Stimulated activated naive CD8-positive, alpha-beta T cell treated with anti-CD3 and anti-CD28 coated beads, Interleukin-15, amount 100 ng/mL, for 72 hours (primary cell): ENCODE measurements at regions not wholly inside any gene's neighbourhood (a gene's known extent, or its start where the extent isn't known, plus 50 kb on each side); places are given as distances from the start of the nearest gene placed in this dataset.

Experiments
- ATAC-seq: fragments of 150-1000 bp; cut with Tn5 transposase; 2 replicates; pipeline ENCODE4 v1.10.0; 2021; ENCODE audit warnings: mild to moderate bottlenecking, moderate library complexity
- DNase-seq, 2 donors: peaks; one replicate each; pipeline ENCODE4 v3.0.0; 2021 to 2022
- H3K27ac Mint-ChIP-seq, 2 donors: one replicate each; pipeline ENCODE4 v1.8.0; 2022; ENCODE audit warnings: mild to moderate bottlenecking in 2 of 2, mixed read lengths in 2 of 2, moderate library complexity in 2 of 2
- H3K27me3 Mint-ChIP-seq: one replicate; pipeline ENCODE4 v1.8.0; 2022; ENCODE audit warnings: mixed read lengths
- H3K4me1 Mint-ChIP-seq: one replicate; pipeline ENCODE4 v1.8.0; 2022; ENCODE audit warnings: mild to moderate bottlenecking, mixed read lengths
- H3K4me3 Mint-ChIP-seq, 2 donors: one replicate each; pipeline ENCODE4 v1.8.0; 2022; ENCODE audit warnings: mild to moderate bottlenecking in 2 of 2, mixed read lengths in 2 of 2, moderate library complexity in 1 of 2
- H3K9me3 Mint-ChIP-seq, 2 donors: one replicate each; pipeline ENCODE4 v1.8.0; 2022; ENCODE audit warnings: mixed read lengths in 2 of 2

DNA sequence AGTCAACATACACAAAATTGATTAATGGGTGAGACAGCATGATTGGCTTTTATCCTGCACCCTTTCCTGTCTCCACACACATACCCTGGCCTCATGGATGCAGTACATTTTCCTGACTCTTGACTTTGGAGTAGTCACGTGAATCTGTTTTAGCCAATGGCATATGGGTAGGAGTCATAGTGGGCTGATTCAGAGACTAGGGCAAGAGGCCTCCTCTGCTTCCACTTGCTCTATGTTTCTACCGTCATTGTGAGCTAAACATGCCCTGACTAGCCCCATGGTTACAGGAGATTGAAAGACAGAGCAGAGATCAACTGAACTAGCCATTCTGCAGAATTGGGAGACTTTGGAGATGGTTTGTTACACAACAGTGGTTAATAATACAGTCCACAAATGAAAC lies 850.0 kb downstream of the DHX35 start:
- Mint-ChIP-seq H3K4me3 (no peak overlapping the region), H3K9me3 (no peaks in the 10 kb centered on the region), H3K4me1 (no peaks in the 10 kb centered on the region), H3K27ac (no peak overlapping the region), H3K27me3 (no peaks in the 10 kb centered on the region)
- DNase-seq (no peak), ATAC-seq (no peak)

DNA sequence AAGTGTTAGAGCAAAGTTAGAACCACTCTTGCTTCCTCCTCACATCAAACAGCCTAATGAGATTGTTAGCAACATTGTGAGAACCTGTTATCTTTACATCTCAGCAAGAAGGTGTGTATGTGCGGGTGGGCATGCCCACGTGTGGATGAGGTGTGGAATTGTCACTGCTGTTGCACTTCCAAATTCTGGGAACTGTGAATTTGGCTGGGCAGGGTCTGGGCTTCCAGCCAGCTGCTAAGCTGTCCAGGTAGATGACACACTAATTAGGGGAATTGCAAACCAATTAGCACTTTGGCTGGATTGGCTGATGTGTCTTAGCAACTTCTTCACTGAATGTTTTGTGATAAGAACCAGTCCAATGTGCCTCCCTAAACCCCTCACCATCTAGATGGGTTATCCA lies 848.2 kb downstream of the DHX35 start:
- Mint-ChIP-seq H3K4me3 (no peak overlapping the region), H3K27me3 (no peaks in the 10 kb centered on the region), H3K27ac (no peak overlapping the region), H3K9me3 (no peaks in the 10 kb centered on the region), H3K4me1 (no peaks in the 10 kb centered on the region)
- ATAC-seq (no peak), DNase-seq (no peak)

DNA sequence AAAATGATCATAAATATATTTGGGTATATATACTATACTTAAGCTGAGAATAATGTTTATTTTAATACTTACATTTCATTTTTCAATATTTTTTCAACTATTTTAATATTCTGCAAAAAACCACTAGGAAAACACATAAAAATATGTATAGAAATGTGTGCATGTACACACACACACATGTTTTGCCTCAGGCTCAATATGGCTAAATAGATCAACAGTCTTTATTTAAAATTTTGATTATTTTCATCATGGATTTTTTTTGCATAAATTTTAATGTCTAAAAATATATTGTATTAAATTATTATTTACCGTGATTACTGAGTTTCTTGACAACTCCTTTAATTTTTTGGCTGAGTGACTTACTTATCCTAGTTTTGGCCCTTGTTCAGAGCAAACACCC lies 846.5 kb downstream of the DHX35 start:
- Mint-ChIP-seq H3K27ac (no peak overlapping the region), H3K27me3 (no peaks in the 10 kb centered on the region), H3K4me1 (no peaks in the 10 kb centered on the region), H3K9me3 (no peaks in the 10 kb centered on the region), H3K4me3 (no peak overlapping the region)
- ATAC-seq, result no peak
- no peak for DNase-seq

DNA sequence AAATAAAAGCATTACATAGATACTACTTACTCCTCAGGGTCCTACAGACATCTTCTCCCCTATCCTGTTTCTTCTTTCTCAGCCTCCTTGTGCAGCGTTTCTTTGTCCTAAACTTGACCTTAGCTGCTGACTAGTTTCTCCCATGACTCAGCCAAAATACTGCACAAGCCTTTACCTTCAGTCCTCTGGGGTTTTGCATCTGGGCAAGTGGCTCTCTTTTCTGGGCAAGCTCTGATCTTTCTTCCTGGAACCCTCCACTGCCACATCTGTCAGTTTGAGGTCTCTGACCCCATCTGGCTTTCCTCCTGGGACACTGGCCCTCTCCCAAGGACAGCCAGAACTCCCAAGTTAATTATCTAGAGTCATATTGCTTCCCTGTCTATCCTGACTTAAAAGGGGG lies 838.4 kb downstream of the DHX35 start:
- Mint-ChIP-seq H3K4me1 (no peaks in the 10 kb centered on the region), H3K9me3 (no peaks in the 10 kb centered on the region), H3K4me3 (no peak overlapping the region), H3K27ac (no peak overlapping the region), H3K27me3 (no peaks in the 10 kb centered on the region)
- no peak for ATAC-seq
- DNase-seq, result no peak

DNA sequence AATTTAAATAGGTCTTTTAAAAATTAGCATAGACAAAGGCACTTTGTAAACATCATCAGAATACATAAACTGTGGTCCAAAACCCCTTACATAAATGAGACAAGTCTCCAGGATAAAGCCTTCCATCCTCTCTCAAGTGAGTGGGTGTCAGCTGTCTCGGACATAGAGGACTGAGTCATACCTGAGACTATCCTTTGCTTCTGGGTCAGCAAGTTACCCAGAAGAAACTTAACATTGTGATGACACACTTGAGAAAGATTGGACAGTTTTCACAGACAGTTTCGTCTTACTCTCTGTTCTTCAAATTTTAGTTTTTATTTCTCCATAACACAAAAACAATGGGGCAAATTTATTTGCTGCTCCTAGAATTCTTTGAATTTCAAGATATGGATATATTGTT lies 838.0 kb downstream of the DHX35 start:
- DNase-seq (no peak), ATAC-seq (no peak)
- no peaks in the 10 kb centered on the region for H3K4me1 Mint-ChIP-seq
- H3K4me3 Mint-ChIP-seq, result no peak overlapping the region
- no peaks in the 10 kb centered on the region for H3K9me3 Mint-ChIP-seq
- no peak overlapping the region for H3K27ac Mint-ChIP-seq
- H3K27me3 Mint-ChIP-seq, result no peaks in the 10 kb centered on the region

DNA sequence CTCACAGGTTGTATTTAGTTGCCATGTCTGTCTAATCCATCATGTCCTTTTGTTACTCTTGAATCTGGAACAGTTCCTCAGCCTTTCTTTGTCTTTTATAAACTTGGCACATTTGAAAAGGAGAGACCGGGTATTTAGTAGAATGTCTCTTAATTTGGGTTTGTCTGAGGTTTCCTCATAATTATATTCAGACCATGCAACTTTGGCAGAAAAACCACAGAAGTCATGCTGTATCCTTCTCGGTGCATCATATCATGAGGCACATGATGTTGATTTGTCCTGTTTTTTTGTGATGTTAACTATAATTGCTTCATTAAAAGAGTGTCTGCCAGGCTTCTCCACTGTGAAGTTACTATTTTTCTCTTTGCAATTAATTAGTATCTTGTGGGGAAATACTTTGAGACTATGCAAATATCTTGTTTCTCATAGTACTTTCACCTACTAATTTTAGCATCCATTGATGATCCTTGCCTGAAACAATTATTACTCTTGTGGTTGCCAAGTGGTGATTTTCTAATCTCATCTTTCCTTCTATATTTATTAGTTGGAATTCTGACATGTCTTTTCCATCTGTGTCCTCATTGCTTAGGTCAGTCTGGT lies 837.3 kb downstream of the DHX35 start:
- no peak overlapping the region for H3K4me3 Mint-ChIP-seq
- peaks cover 0 to 1% of the 10 kb centered on the region in 2 donors for H3K9me3 Mint-ChIP-seq
- ATAC-seq (no peak), DNase-seq (no peak)
- H3K4me1 Mint-ChIP-seq, result no peaks in the 10 kb centered on the region
- no peak overlapping the region for H3K27ac Mint-ChIP-seq
- H3K27me3 Mint-ChIP-seq, result no peaks in the 10 kb centered on the region

DNA sequence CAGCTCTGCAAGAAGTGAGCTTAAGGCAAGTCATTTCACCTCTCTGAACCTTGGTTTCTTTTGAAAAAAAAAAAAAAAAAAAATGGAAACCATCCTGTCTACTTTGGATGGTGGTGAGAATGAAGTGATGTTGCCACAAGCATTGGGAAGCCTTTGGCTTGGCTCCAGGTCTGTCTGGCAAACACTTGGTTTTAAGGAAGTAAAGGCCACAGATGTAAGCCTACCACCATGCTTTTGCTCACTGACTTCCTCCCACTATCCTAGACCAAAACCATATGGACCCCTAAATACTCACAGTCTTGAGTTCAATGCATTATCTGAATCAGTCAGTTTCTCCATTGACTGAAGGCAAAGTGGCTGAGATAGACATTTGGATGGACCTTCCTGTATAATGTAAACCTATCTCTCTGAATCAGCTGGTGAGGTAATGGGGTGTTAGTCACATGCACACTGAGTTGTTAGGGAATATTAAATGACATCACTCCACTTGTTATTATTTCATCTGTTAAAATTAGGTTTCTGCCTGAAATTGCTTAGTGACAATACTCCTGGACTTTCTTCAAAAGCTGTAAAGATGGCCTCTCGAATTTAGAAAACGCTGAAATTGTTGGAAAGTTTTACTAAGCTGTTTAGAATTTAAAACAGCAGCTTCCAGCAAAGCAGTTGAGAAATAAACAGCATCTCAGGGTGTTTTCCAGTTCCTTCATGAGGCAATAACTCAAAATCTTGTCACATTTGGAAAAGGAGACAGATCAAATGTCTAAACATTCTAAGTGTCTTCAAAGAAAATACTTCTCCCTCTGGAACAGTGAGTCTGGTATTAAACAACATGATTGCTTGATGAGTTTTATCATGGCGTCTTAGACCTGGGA lies 833.5 kb downstream of the DHX35 start:
- ATAC-seq (no peak), DNase-seq (no peak)
- H3K4me1 Mint-ChIP-seq, result no peaks in the 10 kb centered on the region
- no peak overlapping the region for H3K4me3 Mint-ChIP-seq
- H3K9me3 Mint-ChIP-seq, result peaks cover 6 to 8% of the 10 kb centered on the region in 2 donors
- no peaks in the 10 kb centered on the region for H3K27me3 Mint-ChIP-seq
- no peak overlapping the region for H3K27ac Mint-ChIP-seq

DNA sequence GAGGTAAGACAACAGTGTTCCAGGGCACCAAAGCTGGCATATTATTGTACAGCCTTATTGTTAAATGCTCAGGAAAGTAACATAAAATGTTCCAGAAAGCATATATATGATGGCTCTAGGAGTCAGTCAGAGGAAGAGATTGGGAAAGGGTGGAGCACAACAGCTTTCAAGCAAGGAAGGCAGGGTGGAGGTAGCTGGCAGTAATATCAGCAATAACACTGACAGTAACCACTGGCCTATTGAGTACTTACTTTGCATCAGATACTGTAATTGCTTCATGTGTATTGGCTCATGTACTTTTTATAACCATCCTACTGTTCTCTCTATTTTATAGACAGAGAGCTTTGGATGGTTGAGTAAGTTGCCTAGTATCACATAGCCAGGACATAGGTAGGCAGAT lies 830.2 kb downstream of the DHX35 start:
- no peak for DNase-seq

DNA sequence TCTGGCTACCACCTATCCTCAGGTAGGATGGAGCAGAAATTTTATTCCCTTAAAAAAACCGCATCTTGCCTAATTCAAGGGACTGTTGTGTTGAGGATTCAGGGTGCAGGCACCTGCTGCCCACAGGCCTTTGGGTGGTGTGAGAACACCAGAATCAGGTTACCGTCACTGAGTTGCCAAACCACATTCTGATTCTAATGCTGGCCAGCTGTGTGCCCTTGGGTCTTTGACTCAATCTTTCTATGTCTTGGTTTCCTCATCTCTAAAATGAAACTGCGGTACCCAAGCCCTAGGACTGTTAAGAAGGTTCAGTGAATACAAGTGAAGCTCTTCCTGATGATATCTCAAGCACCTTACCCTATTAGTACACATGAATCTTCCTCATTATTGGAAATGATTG lies 827.3 kb downstream of the DHX35 start:
- ATAC-seq (no peak), DNase-seq (no peak)
- Mint-ChIP-seq H3K9me3 (peaks cover 4 to 8% of the 10 kb centered on the region in 2 donors), H3K4me3 (no peak overlapping the region), H3K4me1 (no peaks in the 10 kb centered on the region), H3K27ac (peak overlapping the region in 1 of 2 donors; percentile 42), H3K27me3 (no peaks in the 10 kb centered on the region)

More for the DNA sequence above, 830.2 kb downstream of the DHX35 start:
- Mint-ChIP-seq H3K27me3 (no peaks in the 10 kb centered on the region), H3K4me1 (no peaks in the 10 kb centered on the region), H3K27ac (no peak overlapping the region), H3K9me3 (peaks cover 6 to 8% of the 10 kb centered on the region in 2 donors), H3K4me3 (no peak overlapping the region)
- ATAC-seq, result no peak

DNA sequence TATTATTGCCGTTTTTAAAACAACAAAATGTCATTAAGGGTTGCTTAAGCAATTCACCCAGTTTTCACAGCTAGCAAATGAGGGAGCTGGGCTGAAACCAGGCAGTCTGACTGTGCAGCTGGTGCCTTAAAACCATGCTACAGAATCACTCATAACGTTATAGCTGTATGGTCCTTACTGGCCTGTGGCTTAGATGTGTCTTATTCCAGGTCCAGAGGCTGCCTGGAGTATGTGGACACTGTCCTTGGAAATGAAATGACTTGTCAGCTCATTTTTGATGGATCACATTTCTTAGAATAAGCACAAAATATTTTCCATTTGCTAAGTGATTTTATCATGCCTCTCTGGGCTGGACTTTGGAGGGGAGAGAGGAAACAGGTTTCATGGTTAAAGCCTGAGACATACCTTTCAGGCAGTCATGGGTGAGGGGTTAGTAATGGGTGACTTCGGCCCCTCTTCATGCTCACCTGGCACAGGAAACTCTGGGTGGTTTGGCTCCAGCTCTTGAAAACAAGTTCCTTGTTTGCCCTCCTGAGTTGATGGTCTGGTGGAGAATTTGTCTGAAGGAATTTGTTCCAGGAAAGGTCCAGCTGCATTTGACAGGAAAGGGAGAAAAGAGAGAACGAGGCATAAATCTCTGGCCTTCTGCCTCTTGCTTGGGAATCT lies 823.2 kb downstream of the DHX35 start:
- Mint-ChIP-seq H3K9me3 (peaks cover 0 to 4% of the 10 kb centered on the region in 2 donors), H3K27ac (no peak overlapping the region), H3K4me3 (no peak overlapping the region), H3K4me1 (no peaks in the 10 kb centered on the region), H3K27me3 (no peaks in the 10 kb centered on the region)
- ATAC-seq (no peak), DNase-seq (no peak)

DNA sequence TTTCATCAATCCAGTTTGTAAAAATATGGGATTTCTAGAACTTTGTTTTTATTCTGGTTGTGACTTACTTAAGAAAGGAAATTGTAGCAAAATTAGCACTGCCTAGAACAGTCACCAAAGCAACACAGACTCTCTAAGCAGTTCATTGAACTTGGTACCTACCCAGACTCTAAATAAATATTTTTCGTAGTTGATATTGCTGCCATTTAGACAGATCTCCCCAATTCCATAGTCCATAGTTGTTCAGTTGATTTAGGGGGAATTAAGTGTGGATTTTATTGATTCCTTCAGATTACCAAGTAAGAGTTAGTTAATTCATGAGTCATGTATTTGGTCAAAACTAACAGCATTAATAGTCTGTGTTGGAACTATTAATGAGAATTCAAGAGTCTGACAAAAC lies 822.5 kb downstream of the DHX35 start:
- ATAC-seq, result no peak
- Mint-ChIP-seq H3K4me1 (no peaks in the 10 kb centered on the region), H3K9me3 (peaks cover 0 to 4% of the 10 kb centered on the region in 2 donors), H3K27ac (no peak overlapping the region), H3K4me3 (no peak overlapping the region), H3K27me3 (no peaks in the 10 kb centered on the region)
- no peak for DNase-seq

DNA sequence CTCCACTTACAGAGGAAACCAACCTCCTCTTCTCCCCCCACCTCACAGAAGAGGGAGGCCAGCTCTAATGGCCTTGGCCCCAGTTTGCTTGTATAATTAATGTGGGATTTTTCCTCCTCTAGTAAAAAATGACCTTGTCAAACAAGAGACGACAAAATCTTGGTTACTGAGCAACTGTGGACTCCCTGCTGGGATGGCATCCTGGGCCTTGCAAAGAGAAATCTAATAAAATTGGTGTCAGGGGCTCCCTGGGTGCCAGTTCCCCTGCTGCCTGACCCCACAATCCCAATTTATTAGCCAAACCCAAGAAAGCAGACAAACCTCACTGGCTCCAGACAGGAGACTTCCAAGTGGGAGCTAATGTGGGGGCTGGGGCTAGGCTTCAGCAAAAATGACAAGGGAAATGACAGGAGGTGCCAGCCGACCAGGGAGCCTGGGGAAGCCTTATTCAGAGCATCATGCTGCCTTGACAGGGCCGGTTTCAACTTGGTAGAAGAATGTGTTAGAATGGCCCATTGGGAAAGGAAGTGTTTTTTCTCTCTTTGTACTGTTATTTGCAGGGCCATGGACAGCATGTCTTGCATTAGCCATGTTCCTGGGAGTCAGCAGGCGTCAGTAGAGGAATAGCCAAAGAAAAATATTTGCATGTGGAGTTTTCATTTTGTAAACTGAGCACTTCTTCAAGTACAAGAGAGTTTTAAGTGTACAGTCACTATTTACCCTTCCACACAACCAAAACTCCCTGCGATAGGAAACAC lies 816.9 kb downstream of the DHX35 start:
- Mint-ChIP-seq H3K27ac (no peak overlapping the region), H3K27me3 (no peaks in the 10 kb centered on the region), H3K4me1 (no peaks in the 10 kb centered on the region), H3K4me3 (no peak overlapping the region), H3K9me3 (peaks cover 0 to 2% of the 10 kb centered on the region in 2 donors)
- ATAC-seq (no peak), DNase-seq (no peak)

DNA sequence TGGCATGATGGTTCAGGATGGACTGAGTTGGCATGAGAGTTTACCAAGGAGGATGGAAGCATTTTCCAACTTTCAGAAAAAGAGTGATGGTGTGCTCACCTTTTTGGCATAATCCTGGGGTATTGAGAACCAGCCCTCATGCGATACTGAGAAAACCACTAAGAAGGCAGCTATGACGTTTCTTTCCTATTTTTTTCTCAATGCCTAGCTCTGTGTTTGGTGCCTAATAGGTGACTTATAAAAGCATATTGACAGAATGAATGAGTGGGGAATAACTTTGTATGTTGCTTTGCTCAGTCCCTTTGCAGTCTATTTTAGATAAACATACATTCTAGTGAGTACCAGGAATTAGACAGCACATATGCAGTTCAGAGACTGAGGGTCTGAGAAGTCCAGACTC lies 816.3 kb downstream of the DHX35 start:
- no peaks in the 10 kb centered on the region for H3K9me3 Mint-ChIP-seq
- H3K27me3 Mint-ChIP-seq, result no peaks in the 10 kb centered on the region
- H3K4me1 Mint-ChIP-seq, result no peaks in the 10 kb centered on the region
- H3K4me3 Mint-ChIP-seq, result no peak overlapping the region
- H3K27ac Mint-ChIP-seq, result no peak overlapping the region
- ATAC-seq, result no peak
- no peak for DNase-seq

DNA sequence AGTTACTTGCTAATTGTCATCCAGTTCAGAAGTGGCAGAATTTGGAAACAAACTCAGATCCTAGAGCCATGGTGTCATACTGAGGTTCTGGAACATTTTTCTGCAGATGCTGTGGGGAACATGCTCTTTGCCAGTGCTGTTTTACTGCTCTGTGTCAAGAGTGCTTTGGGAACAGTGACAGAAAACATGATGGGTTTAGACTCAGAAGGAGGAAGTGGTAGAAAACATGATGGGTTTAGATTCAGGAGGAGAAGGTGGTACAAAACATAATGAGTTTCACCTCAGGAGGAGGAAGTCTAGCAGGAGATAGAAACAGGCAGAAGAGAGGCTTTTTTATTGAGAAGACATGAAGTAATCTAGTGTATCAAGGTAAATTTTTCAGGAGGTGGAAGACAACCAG lies 815.5 kb downstream of the DHX35 start:
- no peak overlapping the region for H3K27ac Mint-ChIP-seq
- H3K4me1 Mint-ChIP-seq, result no peaks in the 10 kb centered on the region
- no peak overlapping the region for H3K4me3 Mint-ChIP-seq
- no peaks in the 10 kb centered on the region for H3K27me3 Mint-ChIP-seq
- no peak for DNase-seq
- no peak for ATAC-seq
- H3K9me3 Mint-ChIP-seq, result no peaks in the 10 kb centered on the region

DNA sequence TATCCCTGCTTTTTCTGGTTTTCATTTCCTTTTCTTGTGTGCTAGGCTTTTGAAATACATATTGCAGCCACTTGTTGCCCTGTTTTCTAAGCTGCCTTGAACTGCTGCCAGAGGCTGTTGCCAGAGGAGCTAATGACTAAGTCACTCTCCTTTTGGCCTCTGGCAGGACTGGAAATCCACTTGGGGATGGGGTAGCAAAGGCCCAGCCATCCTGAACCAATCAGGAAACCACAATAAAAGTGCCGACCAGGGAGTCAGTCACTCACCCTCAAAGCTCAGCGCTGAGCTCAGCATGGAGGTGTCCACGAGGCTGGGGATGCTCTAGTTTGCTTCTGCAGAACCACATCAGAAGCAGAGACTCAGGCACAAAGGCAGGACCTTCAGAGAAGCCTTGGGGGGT lies 813.0 kb downstream of the DHX35 start:
- Mint-ChIP-seq H3K9me3 (peaks cover 0 to 8% of the 10 kb centered on the region in 2 donors), H3K27ac (no peak overlapping the region), H3K4me3 (no peak overlapping the region), H3K27me3 (no peaks in the 10 kb centered on the region), H3K4me1 (no peaks in the 10 kb centered on the region)
- DNase-seq, result no peak
- no peak for ATAC-seq
